SU-DHL-6 (cell line): ENCODE measurements at regions not wholly inside any gene's neighbourhood (a gene's known extent, or its start where the extent isn't known, plus 50 kb on each side); places are given as distances from the start of the nearest gene placed in this dataset.

Experiments
- CTCF ChIP-seq: fragments of 200-600 bp; sonication (generic); IDR thresholded peaks from one replicate; pipeline ENCODE4 v1.5.1; 2017; ENCODE audit warnings: antibody characterized with exemption, mild to moderate bottlenecking, low read length, moderate library complexity; ENCODE audit not compliant: insufficient read depth, poor library complexity, severe bottlenecking
- EZH2phosphoT487 ChIP-seq: fragments of 200-600 bp; sonication (generic), shearing (Covaris generic); conservative IDR thresholded peaks from 2 replicates; pipeline ENCODE4 v1.6.1; 2018; ENCODE audit warnings: mild to moderate bottlenecking, antibody characterized with exemption, low read length, moderate library complexity, mixed read lengths

DNA sequence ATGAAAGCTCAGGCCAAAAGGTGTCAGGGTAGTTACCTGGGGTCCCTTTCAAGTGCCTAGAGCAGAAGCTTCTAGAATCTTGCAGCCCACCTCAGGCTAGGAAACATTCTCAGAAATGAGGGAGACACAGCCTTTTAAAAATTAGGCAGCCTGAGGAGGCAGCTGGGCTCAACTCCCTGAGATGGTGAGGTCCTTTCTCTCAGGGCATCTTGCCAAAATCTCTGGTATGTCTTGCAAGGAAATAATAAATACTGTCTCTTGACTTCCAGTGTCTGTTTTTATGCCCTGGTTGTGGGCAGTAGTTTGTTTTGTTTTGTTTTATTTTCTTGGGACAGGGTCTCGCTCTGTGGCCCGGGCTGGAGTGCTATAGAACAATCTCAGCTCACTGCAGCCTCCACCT, 100.9 kb upstream of the APC start:
- no peak for TF ChIP-seq CTCF
- no peak for TF ChIP-seq EZH2phosphoT487
